ENCODE measurements at regions not wholly inside any gene's neighbourhood (a gene's known extent, or its start where the extent isn't known, plus 50 kb on each side); places are given as distances from the start of the nearest gene placed in this dataset.

DNA sequence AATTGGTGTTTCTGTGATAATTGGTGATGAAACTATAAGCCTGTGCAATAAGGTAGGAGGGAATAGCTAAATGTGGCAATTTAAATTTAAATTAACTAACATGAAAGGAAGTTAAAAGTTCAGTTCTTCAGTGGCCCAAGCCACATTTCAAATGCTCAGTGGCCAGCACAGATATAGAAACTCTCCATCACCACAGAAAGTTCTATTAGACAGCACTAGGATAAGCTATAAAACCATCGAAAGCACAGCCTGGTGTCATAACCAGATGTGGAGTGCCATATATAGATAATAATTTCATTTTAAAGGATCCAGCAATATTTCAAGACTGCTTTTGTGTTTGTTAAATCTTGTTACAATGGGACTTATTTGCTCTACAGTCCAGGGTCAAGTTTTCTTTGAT, 119.3 kb upstream of the NR3C2 start:
- H2AFZ ChIP-seq (ENCODE audit: control insufficient read depth, low read length), result no peak overlapping the region
- H3K27ac ChIP-seq (ENCODE audit: control insufficient read depth, insufficient read depth, low read length), result no peak overlapping the region
- dilution Hi-C loops (cut with MboI; ENCODE audit: extremely low pct_ligation_motif_present, low sequenced_read_pairs), result no loop called here

DNA sequence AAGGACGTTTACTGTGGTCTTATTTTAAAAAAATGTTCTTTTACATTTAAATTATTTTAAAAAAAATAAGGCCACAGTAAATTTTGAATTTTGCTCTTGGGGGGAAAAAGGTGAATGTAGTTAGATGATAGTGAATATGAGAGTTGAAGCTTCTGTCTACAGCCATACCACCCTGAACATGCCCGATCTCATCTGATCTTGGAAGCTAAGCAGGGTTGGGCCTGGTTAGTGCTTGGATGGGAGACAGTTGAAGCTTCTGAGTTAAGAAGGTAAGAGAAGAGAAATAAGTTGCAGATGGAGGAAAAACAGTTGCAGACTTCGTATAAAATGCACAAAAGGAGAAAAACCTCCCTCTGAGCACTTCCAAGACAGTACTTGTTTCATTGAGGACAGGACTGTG, 115.6 kb upstream of the NR3C2 start:
- FAIRE-seq (no peak), DNase-seq (ENCODE audit: low read depth, low spot score) (no peak)
- Histone ChIP-seq H3K9me1 (ENCODE audit: control insufficient read depth, extremely low read depth, insufficient read depth, low read length) (no peaks in the 10 kb centered on the region), H3K4me2 (ENCODE audit: control insufficient read depth, extremely low read depth, insufficient read depth, low read depth, low read length) (no peak overlapping the region), H3K4me3 (ENCODE audit: control insufficient read depth in 2 of 3, extremely low read depth in 1 of 3, insufficient read depth in 2 of 3, low read depth in 1 of 3, low read length in 3 of 3) (no peak overlapping the region), H3K27ac (ENCODE audit: control insufficient read depth, insufficient read depth, low read length) (no peak overlapping the region), H2AFZ (ENCODE audit: control insufficient read depth, low read length) (no peak overlapping the region), H3K9ac (ENCODE audit: control insufficient read depth, extremely low read depth, insufficient read depth, low read length) (no peak overlapping the region), H3K4me1 (ENCODE audit: control insufficient read depth, extremely low read depth, insufficient read depth, low read length) (no peaks in the 10 kb centered on the region), H3K79me2 (ENCODE audit: control insufficient read depth, insufficient read depth, low read length) (no peaks in the 10 kb centered on the region), H3K36me3 (ENCODE audit: control insufficient read depth in 2 of 2, extremely low read depth in 1 of 2, insufficient read depth in 2 of 2, low read length in 2 of 2) (no peaks in the 10 kb centered on the region), H3K9me3 (ENCODE audit: control insufficient read depth, low read depth, low read length) (no peaks in the 10 kb centered on the region), H3K27me3 (ENCODE audit: control insufficient read depth, extremely low read depth, insufficient read depth, low read length) (no peaks in the 10 kb centered on the region), H4K20me1 (ENCODE audit: control insufficient read depth, extremely low read depth, insufficient read depth, low read length) (no peaks in the 10 kb centered on the region)
- dilution Hi-C loops (cut with MboI; ENCODE audit: extremely low pct_ligation_motif_present, low sequenced_read_pairs), result no loop called here
- TF ChIP-seq EZH2 (IDR thresholded peaks at IDR 0.05; ENCODE audit: low read length), result no peak
- TF ChIP-seq, protein P1, sequence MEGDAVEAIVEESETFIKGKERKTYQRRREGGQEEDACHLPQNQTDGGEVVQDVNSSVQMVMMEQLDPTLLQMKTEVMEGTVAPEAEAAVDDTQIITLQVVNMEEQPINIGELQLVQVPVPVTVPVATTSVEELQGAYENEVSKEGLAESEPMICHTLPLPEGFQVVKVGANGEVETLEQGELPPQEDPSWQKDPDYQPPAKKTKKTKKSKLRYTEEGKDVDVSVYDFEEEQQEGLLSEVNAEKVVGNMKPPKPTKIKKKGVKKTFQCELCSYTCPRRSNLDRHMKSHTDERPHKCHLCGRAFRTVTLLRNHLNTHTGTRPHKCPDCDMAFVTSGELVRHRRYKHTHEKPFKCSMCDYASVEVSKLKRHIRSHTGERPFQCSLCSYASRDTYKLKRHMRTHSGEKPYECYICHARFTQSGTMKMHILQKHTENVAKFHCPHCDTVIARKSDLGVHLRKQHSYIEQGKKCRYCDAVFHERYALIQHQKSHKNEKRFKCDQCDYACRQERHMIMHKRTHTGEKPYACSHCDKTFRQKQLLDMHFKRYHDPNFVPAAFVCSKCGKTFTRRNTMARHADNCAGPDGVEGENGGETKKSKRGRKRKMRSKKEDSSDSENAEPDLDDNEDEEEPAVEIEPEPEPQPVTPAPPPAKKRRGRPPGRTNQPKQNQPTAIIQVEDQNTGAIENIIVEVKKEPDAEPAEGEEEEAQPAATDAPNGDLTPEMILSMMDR (optimal IDR thresholded peaks at IDR 0.05 in 1 of 3, IDR thresholded peaks at IDR 0.05 in 1 of 3, conservative IDR thresholded peaks at IDR 0.05 in 1 of 3; ENCODE audit: extremely low read depth in 1 of 3, insufficient read depth in 2 of 3, low read length in 3 of 3), result no peak

More for the DNA sequence above, 119.3 kb upstream of the NR3C2 start:
- no peaks in the 10 kb centered on the region for H3K4me1 ChIP-seq (ENCODE audit: control insufficient read depth, extremely low read depth, insufficient read depth, low read length)
- no peaks in the 10 kb centered on the region for H3K9me3 ChIP-seq (ENCODE audit: control insufficient read depth, low read depth, low read length)
- TF ChIP-seq, protein P1 (optimal IDR thresholded peaks at IDR 0.05 in 1 of 3, IDR thresholded peaks at IDR 0.05 in 1 of 3, conservative IDR thresholded peaks at IDR 0.05 in 1 of 3; ENCODE audit: extremely low read depth in 1 of 3, insufficient read depth in 2 of 3, low read length in 3 of 3), result no peak
- TF ChIP-seq EZH2 (IDR thresholded peaks at IDR 0.05; ENCODE audit: low read length), result no peak
- no peak for DNase-seq (ENCODE audit: low read depth, low spot score)
- H3K9me1 ChIP-seq (ENCODE audit: control insufficient read depth, extremely low read depth, insufficient read depth, low read length), result no peaks in the 10 kb centered on the region
- FAIRE-seq, result no peak
- no peak overlapping the region for H3K4me3 ChIP-seq (ENCODE audit: control insufficient read depth in 2 of 3, extremely low read depth in 1 of 3, insufficient read depth in 2 of 3, low read depth in 1 of 3, low read length in 3 of 3)
- no peaks in the 10 kb centered on the region for H3K27me3 ChIP-seq (ENCODE audit: control insufficient read depth, extremely low read depth, insufficient read depth, low read length)
- no peak overlapping the region for H3K4me2 ChIP-seq (ENCODE audit: control insufficient read depth, extremely low read depth, insufficient read depth, low read depth, low read length)
- H3K9ac ChIP-seq (ENCODE audit: control insufficient read depth, extremely low read depth, insufficient read depth, low read length), result no peak overlapping the region
- H3K79me2 ChIP-seq (ENCODE audit: control insufficient read depth, insufficient read depth, low read length), result no peaks in the 10 kb centered on the region
- H4K20me1 ChIP-seq (ENCODE audit: control insufficient read depth, extremely low read depth, insufficient read depth, low read length), result no peaks in the 10 kb centered on the region
- no peaks in the 10 kb centered on the region for H3K36me3 ChIP-seq (ENCODE audit: control insufficient read depth in 2 of 2, extremely low read depth in 1 of 2, insufficient read depth in 2 of 2, low read length in 2 of 2)
